Endothelial cell of umbilical vein (primary cell): ENCODE measurements at regions not wholly inside any gene's neighbourhood (a gene's known extent, or its start where the extent isn't known, plus 50 kb on each side); places are given as distances from the start of the nearest gene placed in this dataset.

Experiments used
- CTCF ChIP-seq, 2 donors: IDR thresholded peaks; 1 replicate in 1 of 2; 2 replicates in 1 of 2; pipeline ENCODE4 v1.5.1; 2011; ENCODE audit warnings: low read length in 2 of 2, mild to moderate bottlenecking in 2 of 2, moderate library complexity in 2 of 2, control low read depth in 1 of 2, inconsistent platforms in 1 of 2, low read depth in 1 of 2; ENCODE audit not compliant: insufficient read depth in 1 of 2; ENCODE audit errors: extremely low read depth in 1 of 2
- EZH2 ChIP-seq: IDR thresholded peaks from 2 replicates; pipeline ENCODE4 v1.6.1; 2012; ENCODE audit warnings: borderline replicate concordance, low read depth, mild to moderate bottlenecking, moderate library complexity, low read length, inconsistent platforms; ENCODE audit not compliant: severe bottlenecking
- MAX ChIP-seq: IDR thresholded peaks from 2 replicates; pipeline ENCODE4 v1.6.1; 2011; ENCODE audit not compliant: insufficient read depth, insufficient read length
- MYC ChIP-seq: IDR thresholded peaks from one replicate; pipeline ENCODE4 v1.6.1; 2011; ENCODE audit warnings: mild to moderate bottlenecking, low read depth, low read length
- POLR2A ChIP-seq: IDR thresholded peaks from 2 replicates; pipeline ENCODE4 v1.6.1; 2012; ENCODE audit warnings: low read depth, mild to moderate bottlenecking, control low read depth, low read length
- POLR2AphosphoS5 ChIP-seq: IDR thresholded peaks from 2 replicates; pipeline ENCODE4 v1.6.1; 2012; ENCODE audit warnings: low read depth, mild to moderate bottlenecking, control low read depth, low read length, moderate library complexity; ENCODE audit not compliant: insufficient read depth

- no peak for TF ChIP-seq POLR2AphosphoS5
- no peak for TF ChIP-seq MAX
- TF ChIP-seq POLR2A, result no peak
- no peak for TF ChIP-seq CTCF (IDR thresholded peaks at IDR 0.05; ENCODE audit: extremely low read depth in 1 of 2, insufficient read depth in 1 of 2, low read depth in 1 of 2, low read length in 2 of 2)
- TF ChIP-seq EZH2, result no peak
- no peak for TF ChIP-seq MYC
Measured at GRCh38 chr2:81068144-81068543, 763.6 kb upstream of the LRRTM1 start.
